CD14-positive monocyte (primary cell): ENCODE measurements at regions not wholly inside any gene's neighbourhood (a gene's known extent, or its start where the extent isn't known, plus 50 kb on each side); places are given as distances from the start of the nearest gene placed in this dataset.

Source experiments
- DNase-seq, 3 donors: peaks; one replicate each; pipeline ENCODE4 v3.0.0-alpha.2; 2011 to 2022
- H2AFZ ChIP-seq: 2 replicates; pipeline ENCODE4 v1.6.0; 2012; ENCODE audit warnings: mild to moderate bottlenecking, low read depth, low read length, inconsistent platforms; ENCODE audit not compliant: insufficient read depth, poor library complexity, severe bottlenecking
- H3K27ac ChIP-seq, 2 donors: 1 replicate in 1 of 2; 2 replicates in 1 of 2; pipeline ENCODE4 v1.5.1; 2012 to 2013; ENCODE audit warnings: low read length in 2 of 2, control low read depth in 1 of 2, inconsistent platforms in 1 of 2, low read depth in 1 of 2, mild to moderate bottlenecking in 1 of 2
- H3K27me3 ChIP-seq, 2 donors: one replicate each; pipeline versions ENCODE4 v1.6.0 to v1.6.1; 2011 to 2013; ENCODE audit warnings: low read length in 2 of 2; ENCODE audit not compliant: control insufficient read depth in 2 of 2, insufficient read depth in 2 of 2
- H3K36me3 ChIP-seq, 2 donors: replicated peaks in 1 of 2; 1 replicate in 1 of 2; 2 replicates in 1 of 2; pipeline versions ENCODE4 v1.5.1 to v1.6.1; 2012 to 2013; ENCODE audit warnings: low read length in 2 of 2, control low read depth in 1 of 2, inconsistent platforms in 1 of 2, mild to moderate bottlenecking in 1 of 2; ENCODE audit not compliant: insufficient read depth in 2 of 2, control insufficient read depth in 1 of 2
- H3K4me1 ChIP-seq, 2 donors: 1 replicate in 1 of 2; 2 replicates in 1 of 2; pipeline versions ENCODE4 v1.5.1 to v1.6.1; 2012 to 2013; ENCODE audit warnings: low read length in 2 of 2, control low read depth in 1 of 2, inconsistent platforms in 1 of 2, mild to moderate bottlenecking in 1 of 2, moderate library complexity in 1 of 2; ENCODE audit not compliant: insufficient read depth in 2 of 2, control insufficient read depth in 1 of 2
- H3K4me2 ChIP-seq: replicated peaks from 2 replicates; pipeline ENCODE3; 2012; ENCODE audit warnings: low read length, moderate library complexity, mild to moderate bottlenecking; ENCODE audit not compliant: poor library complexity, severe bottlenecking; ENCODE audit errors: extremely low read depth
- H3K4me3 ChIP-seq, 3 experiments: fragments of 200-600 bp in 1 of 3; sonication (generic) in 1 of 3; replicated peaks in 1 of 3; 1 replicate in 2 of 3; 2 replicates in 1 of 3; pipeline ENCODE4 v1.5.1; 2011 to 2013; ENCODE audit warnings: low read length in 3 of 3, mild to moderate bottlenecking in 3 of 3, control low read depth in 2 of 3, low read depth in 2 of 3, inconsistent platforms in 1 of 3, moderate library complexity in 1 of 3
- H3K79me2 ChIP-seq: 2 replicates; pipeline ENCODE4 v1.6.0; 2012; ENCODE audit warnings: mild to moderate bottlenecking, control low read depth, inconsistent platforms, low read length, moderate library complexity; ENCODE audit not compliant: insufficient read depth
- H3K9ac ChIP-seq: 2 replicates; pipeline ENCODE4 v1.6.0; 2017; ENCODE audit warnings: low read length, mild to moderate bottlenecking; ENCODE audit not compliant: insufficient read depth, poor library complexity, severe bottlenecking
- H3K9me3 ChIP-seq, 2 donors: replicated peaks in 1 of 2; 1 replicate in 1 of 2; 2 replicates in 1 of 2; pipeline versions ENCODE4 v1.5.1 to v1.6.1; 2012 to 2013; ENCODE audit warnings: low read length in 2 of 2, control low read depth in 1 of 2; ENCODE audit not compliant: control insufficient read depth in 1 of 2, insufficient read depth in 1 of 2
- H4K20me1 ChIP-seq: 2 replicates; pipeline ENCODE4 v1.6.0; 2012; ENCODE audit warnings: mild to moderate bottlenecking, low read length, control low read depth, moderate library complexity; ENCODE audit not compliant: insufficient read depth
- H3K27ac Mint-ChIP-seq, 7 donors: one replicate each; pipeline ENCODE4 v1.8.0; 2020; ENCODE audit warnings: mild to moderate bottlenecking in 7 of 7, mixed read lengths in 7 of 7, moderate library complexity in 6 of 7, inconsistent platforms in 2 of 7
- H3K27me3 Mint-ChIP-seq, 3 donors: one replicate each; pipeline ENCODE4 v1.8.0; 2021 to 2022; ENCODE audit warnings: low read depth in 3 of 3, mild to moderate bottlenecking in 3 of 3, mixed read lengths in 3 of 3, moderate library complexity in 3 of 3, inconsistent platforms in 1 of 3
- H3K36me3 Mint-ChIP-seq, 2 donors: one replicate each; pipeline ENCODE4 v1.8.0; 2020; ENCODE audit warnings: mixed read lengths in 2 of 2, inconsistent platforms in 1 of 2, mild to moderate bottlenecking in 1 of 2
- H3K4me1 Mint-ChIP-seq: one replicate; pipeline ENCODE4 v1.8.0; 2020; ENCODE audit warnings: mild to moderate bottlenecking, mixed read lengths
- H3K4me3 Mint-ChIP-seq, 2 donors: one replicate each; pipeline ENCODE4 v1.8.0; 2020; ENCODE audit warnings: mild to moderate bottlenecking in 2 of 2, mixed read lengths in 2 of 2, moderate library complexity in 1 of 2
- H3K9me3 Mint-ChIP-seq, 7 donors: one replicate each; pipeline ENCODE4 v1.8.0; 2020 to 2022; ENCODE audit warnings: mixed read lengths in 7 of 7, mild to moderate bottlenecking in 6 of 7, moderate library complexity in 6 of 7, inconsistent platforms in 2 of 7
- WGBS: methylation state at CpG from one replicate; pipeline ENCODE4 v1.1.5; 2013; ENCODE audit warnings: missing lambda C conversion rate; ENCODE audit not compliant: insufficient coverage; 5-methylcytosine and 5-hydroxymethylcytosine counted together
- intact Hi-C, 2 donors: fragments of 100-400 bp; cut with micrococcal nuclease; formaldehyde crosslinking; loops; one replicate each; pipeline versions ENCODE4 v1.15.0 to v1.15.1; 2023
- TF ChIP-seq, protein P1 (sequence below): fragments of 200-600 bp; IDR thresholded peaks from one replicate; pipeline ENCODE4 v1.8.0; 2022; ENCODE audit warnings: antibody characterized with exemption, mild to moderate bottlenecking

DNA sequence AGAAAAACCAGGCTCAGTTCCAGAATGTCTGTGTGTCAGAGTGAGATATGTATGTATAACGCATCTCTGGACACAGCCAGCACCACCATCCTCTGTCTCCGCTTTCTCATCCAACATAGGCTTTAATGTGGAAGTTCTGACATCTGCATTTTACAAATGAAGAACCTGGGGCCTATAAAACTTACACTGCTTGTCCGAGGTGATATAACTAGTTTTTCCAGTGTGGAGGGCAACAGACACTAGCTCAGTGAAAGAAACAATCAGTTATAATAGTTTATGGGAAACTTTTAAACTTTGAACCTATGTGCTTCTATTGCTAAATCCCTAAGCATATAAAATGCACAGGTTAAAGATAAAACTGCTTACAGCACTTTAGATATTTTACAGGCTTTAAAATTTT is 208.7 kb downstream of the CRPPA start:
- DNase-seq = no peak
- intact Hi-C loops = no loop called here
- Histone ChIP-seq H3K9me3 (peaks cover 0 to 3% of the 10 kb centered on the region in 2 donors), H3K27me3 (no peaks in the 10 kb centered on the region), H3K9ac (no peak overlapping the region), H3K4me1 (no peaks in the 10 kb centered on the region), H3K36me3 (no peaks in the 10 kb centered on the region), H4K20me1 (no peaks in the 10 kb centered on the region), H3K27ac (no peak overlapping the region), H3K4me3 (no peak overlapping the region), H3K4me2 (no peak overlapping the region), H2AFZ (no peak overlapping the region), H3K79me2 (no peaks in the 10 kb centered on the region)
- no peaks in the 10 kb centered on the region for H3K27me3 Mint-ChIP-seq
- peaks cover 0 to 17% (median 2%) of the 10 kb centered on the region in 7 donors for H3K9me3 Mint-ChIP-seq
- no CpG with 5 or more reads among the region's 3 CpGs for WGBS
- TF ChIP-seq, protein P1, sequence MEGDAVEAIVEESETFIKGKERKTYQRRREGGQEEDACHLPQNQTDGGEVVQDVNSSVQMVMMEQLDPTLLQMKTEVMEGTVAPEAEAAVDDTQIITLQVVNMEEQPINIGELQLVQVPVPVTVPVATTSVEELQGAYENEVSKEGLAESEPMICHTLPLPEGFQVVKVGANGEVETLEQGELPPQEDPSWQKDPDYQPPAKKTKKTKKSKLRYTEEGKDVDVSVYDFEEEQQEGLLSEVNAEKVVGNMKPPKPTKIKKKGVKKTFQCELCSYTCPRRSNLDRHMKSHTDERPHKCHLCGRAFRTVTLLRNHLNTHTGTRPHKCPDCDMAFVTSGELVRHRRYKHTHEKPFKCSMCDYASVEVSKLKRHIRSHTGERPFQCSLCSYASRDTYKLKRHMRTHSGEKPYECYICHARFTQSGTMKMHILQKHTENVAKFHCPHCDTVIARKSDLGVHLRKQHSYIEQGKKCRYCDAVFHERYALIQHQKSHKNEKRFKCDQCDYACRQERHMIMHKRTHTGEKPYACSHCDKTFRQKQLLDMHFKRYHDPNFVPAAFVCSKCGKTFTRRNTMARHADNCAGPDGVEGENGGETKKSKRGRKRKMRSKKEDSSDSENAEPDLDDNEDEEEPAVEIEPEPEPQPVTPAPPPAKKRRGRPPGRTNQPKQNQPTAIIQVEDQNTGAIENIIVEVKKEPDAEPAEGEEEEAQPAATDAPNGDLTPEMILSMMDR = no peak
- no peak overlapping the region for H3K27ac Mint-ChIP-seq
- H3K4me1 Mint-ChIP-seq = no peaks in the 10 kb centered on the region
- H3K4me3 Mint-ChIP-seq = no peak overlapping the region
- H3K36me3 Mint-ChIP-seq = no peaks in the 10 kb centered on the region

DNA sequence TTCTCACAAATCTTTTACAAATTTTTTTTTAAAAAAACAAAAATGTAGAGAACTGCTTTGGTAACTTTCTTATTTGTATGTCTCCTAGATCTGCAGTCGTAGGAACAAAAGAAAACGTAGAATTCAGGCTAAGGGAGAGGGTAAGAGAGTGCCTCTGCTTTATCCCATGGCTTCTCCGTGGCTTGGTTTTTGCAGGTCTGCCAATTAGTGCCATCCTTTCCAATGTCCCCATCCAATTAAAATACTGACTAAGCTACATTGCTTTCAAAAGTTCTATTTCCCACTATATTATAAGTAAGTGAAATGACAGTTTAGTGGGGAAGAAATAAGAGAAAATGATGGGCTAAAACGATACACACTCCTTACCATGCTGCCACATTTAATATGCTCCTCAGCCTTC is 209.3 kb downstream of the CRPPA start:
- TF ChIP-seq, protein P1 = no peak
- Histone ChIP-seq H3K79me2 (no peaks in the 10 kb centered on the region), H3K9me3 (peaks cover 0 to 3% of the 10 kb centered on the region in 2 donors), H3K9ac (no peak overlapping the region), H2AFZ (no peak overlapping the region), H3K4me1 (no peaks in the 10 kb centered on the region), H3K36me3 (no peaks in the 10 kb centered on the region), H3K4me3 (no peak overlapping the region), H3K4me2 (no peak overlapping the region), H3K27ac (no peak overlapping the region), H4K20me1 (no peaks in the 10 kb centered on the region), H3K27me3 (no peaks in the 10 kb centered on the region)
- no peak overlapping the region for H3K4me3 Mint-ChIP-seq
- H3K4me1 Mint-ChIP-seq = no peaks in the 10 kb centered on the region
- DNase-seq = no peak
- WGBS = no CpG with 5 or more reads among the region's 4 CpGs
- peaks cover 0 to 17% (median 2%) of the 10 kb centered on the region in 7 donors for H3K9me3 Mint-ChIP-seq
- H3K27me3 Mint-ChIP-seq = no peaks in the 10 kb centered on the region
- intact Hi-C loops = no loop called here
- H3K36me3 Mint-ChIP-seq = no peaks in the 10 kb centered on the region
- H3K27ac Mint-ChIP-seq = no peak overlapping the region
